OCI-LY7 (cell line): ENCODE measurements at regions not wholly inside any gene's neighbourhood (a gene's known extent, or its start where the extent isn't known, plus 50 kb on each side); places are given as distances from the start of the nearest gene placed in this dataset.

Experiments
- BruUV-seq: library from RNA; stranded (reverse); fragments of 400-500 nt; replicated peaks from 2 replicates; lab custom pipeline; 2021; lab: Mats Ljungman, UMichigan
- CTCF ChIA-PET: fragments of 300-600 bp; sonication (Branson Sonifier 250); formaldehyde crosslinking; loops from one replicate; lab custom pipeline; 2022; ENCODE audit warnings: antibody characterized with exemption; ENCODE audit not compliant: unreplicated experiment; lab: Charles Lee
- POLR2A ChIA-PET: fragments of 300-600 bp; sonication (Branson Sonifier 250); formaldehyde crosslinking; loops from one replicate; lab custom pipeline; 2022; ENCODE audit warnings: antibody characterized with exemption; lab: Charles Lee
- DNase-seq: peaks from one replicate; pipeline ENCODE4 v3.0.0-alpha.2; 2015; ENCODE audit warnings: low spot score
- H2AFZ ChIP-seq: fragments of 200-600 bp; sonication (generic), shearing (Covaris generic); 2 replicates; pipeline ENCODE4 v1.6.1; 2014; ENCODE audit warnings: mild to moderate bottlenecking, antibody characterized with exemption, low read length, moderate library complexity
- H3K27ac ChIP-seq: fragments of 200-600 bp; sonication (generic); 2 replicates; pipeline ENCODE4 v1.5.1; 2014; ENCODE audit warnings: mixed run types, low read depth, mild to moderate bottlenecking, moderate library complexity, low read length, inconsistent platforms; ENCODE audit not compliant: poor library complexity, severe bottlenecking
- H3K36me3 ChIP-seq: fragments of 200-600 bp; sonication (generic); 2 replicates; pipeline ENCODE4 v1.6.1; 2014; ENCODE audit warnings: mild to moderate bottlenecking, antibody characterized with exemption, low read length, moderate library complexity, mixed read lengths; ENCODE audit not compliant: insufficient read depth
- H3K4me1 ChIP-seq: fragments of 200-600 bp; sonication (generic); 2 replicates; pipeline ENCODE4 v1.5.1; 2014; ENCODE audit warnings: mild to moderate bottlenecking, low read length; ENCODE audit not compliant: insufficient read depth, poor library complexity, severe bottlenecking
- H3K4me2 ChIP-seq: fragments of 200-600 bp; sonication (generic); 2 replicates; pipeline ENCODE4 v1.6.1; 2014; ENCODE audit warnings: mild to moderate bottlenecking, low read length
- H3K4me3 ChIP-seq: fragments of 200-600 bp; sonication (generic); 2 replicates; pipeline ENCODE4 v1.5.1; 2014; ENCODE audit warnings: mild to moderate bottlenecking, low read depth, low read length; ENCODE audit not compliant: poor library complexity, severe bottlenecking
- H3K79me2 ChIP-seq: fragments of 200-600 bp; sonication (generic); 2 replicates; pipeline ENCODE4 v1.6.1; 2016; ENCODE audit warnings: low read depth, mild to moderate bottlenecking, low read length, moderate library complexity, mixed read lengths; ENCODE audit not compliant: insufficient read depth
- H3K9me2 ChIP-seq: fragments of 200-600 bp; sonication (generic); 2 replicates; pipeline ENCODE4 v1.6.1; 2016; ENCODE audit warnings: mild to moderate bottlenecking, low read length, mixed read lengths; ENCODE audit not compliant: insufficient read depth
- H3K9me3 ChIP-seq: fragments of 200-600 bp; sonication (generic); 2 replicates; pipeline ENCODE4 v1.6.1; 2014; ENCODE audit warnings: mild to moderate bottlenecking, mixed run types, low read length, mixed read lengths
- H4K20me1 ChIP-seq: fragments of 200-600 bp; sonication (generic); 2 replicates; pipeline ENCODE4 v1.6.1; 2014; ENCODE audit warnings: mild to moderate bottlenecking, antibody characterized with exemption, low read length, moderate library complexity, mixed read lengths; ENCODE audit not compliant: insufficient read depth
- CTCF ChIP-seq: fragments of 200-600 bp; sonication (generic); conservative IDR thresholded peaks from 2 replicates; pipeline ENCODE4 v1.5.1; 2014; ENCODE audit warnings: mild to moderate bottlenecking, antibody characterized with exemption, low read length, moderate library complexity, mixed read lengths
- EZH2phosphoT487 ChIP-seq: fragments of 200-600 bp; sonication (generic); IDR thresholded peaks from 2 replicates; pipeline ENCODE4 v1.6.1; 2018; ENCODE audit warnings: low read depth, borderline replicate concordance, mild to moderate bottlenecking, mixed run types, antibody characterized with exemption, low read length, moderate library complexity, mixed read lengths
- intact Hi-C: fragments of 100-400 bp; cut with micrococcal nuclease; formaldehyde crosslinking; loops from one replicate; pipeline ENCODE4 v1.10.0; 2022; ENCODE audit not compliant: unreplicated experiment

GRCh38 chr14:53735916-53736315 is 220.7 kb downstream of the BMP4 start:
- ChIA-PET POLR2A (interaction anchor here (0.6 to 0.9 kb wide), 3 partner anchors 231 to 737 kb away, joined by 3 to 5 read pairs (median 3); no protein-coding TSS in a partner anchor), CTCF (no interaction called here)
- no peaks in the 10 kb centered on the region for H3K4me1 ChIP-seq
- H3K27ac ChIP-seq = no peak overlapping the region
- no peaks in the 10 kb centered on the region for H3K9me3 ChIP-seq
- no TSS peak for BruUV-seq
- no peaks in the 10 kb centered on the region for H3K79me2 ChIP-seq
- H2AFZ ChIP-seq = no peak overlapping the region
- H3K4me2 ChIP-seq = no peak overlapping the region
- DNase-seq = no peak
- H3K9me2 ChIP-seq = no peaks in the 10 kb centered on the region
- no peaks in the 10 kb centered on the region for H3K36me3 ChIP-seq
- no peaks in the 10 kb centered on the region for H4K20me1 ChIP-seq
- H3K4me3 ChIP-seq = no peak overlapping the region
- intact Hi-C loops = no loop called here
- TF ChIP-seq CTCF = no peak
- TF ChIP-seq EZH2phosphoT487 = no peak

- ChIA-PET POLR2A (no interaction called here), CTCF (no interaction called here)
- no peaks in the 10 kb centered on the region for H3K79me2 ChIP-seq
- H3K9me3 ChIP-seq = no peaks in the 10 kb centered on the region
- no peaks in the 10 kb centered on the region for H4K20me1 ChIP-seq
- intact Hi-C loops = no loop called here
- no TSS peak for BruUV-seq
- TF ChIP-seq CTCF = no peak
- TF ChIP-seq EZH2phosphoT487 = no peak
- H2AFZ ChIP-seq = no peak overlapping the region
- no peaks in the 10 kb centered on the region for H3K9me2 ChIP-seq
- no peaks in the 10 kb centered on the region for H3K4me1 ChIP-seq
- no peak for DNase-seq
- no peak overlapping the region for H3K4me2 ChIP-seq
- H3K27ac ChIP-seq = no peak overlapping the region
- no peak overlapping the region for H3K4me3 ChIP-seq
- H3K36me3 ChIP-seq = no peaks in the 10 kb centered on the region
These were observed 233.4 kb downstream of the BMP4 start for GRCh38 chr14:53723221-53723620.

GRCh38 chr14:53719536-53719935 is 237.1 kb downstream of the BMP4 start:
- BruUV-seq = no TSS peak

More at GRCh38 chr14:53719536-53719935, 237.1 kb downstream of the BMP4 start:
- TF ChIP-seq EZH2phosphoT487 (no peak), CTCF (no peak)
- no peak overlapping the region for H2AFZ ChIP-seq
- no peak for DNase-seq
- H3K79me2 ChIP-seq = no peaks in the 10 kb centered on the region
- ChIA-PET CTCF (no interaction called here), POLR2A (no interaction called here)
- intact Hi-C loops = no loop called here
- H4K20me1 ChIP-seq = no peaks in the 10 kb centered on the region
- no peak overlapping the region for H3K4me3 ChIP-seq
- H3K9me3 ChIP-seq = no peaks in the 10 kb centered on the region
- no peaks in the 10 kb centered on the region for H3K9me2 ChIP-seq
- H3K4me1 ChIP-seq = no peaks in the 10 kb centered on the region
- H3K4me2 ChIP-seq = no peak overlapping the region
- no peak overlapping the region for H3K27ac ChIP-seq
- H3K36me3 ChIP-seq = no peaks in the 10 kb centered on the region
